Esophagus muscularis mucosa (tissue), 4 donors: ENCODE measurements at regions not wholly inside any gene's neighbourhood (a gene's known extent, or its start where the extent isn't known, plus 50 kb on each side); places are given as distances from the start of the nearest gene placed in this dataset.
"Not testable (repeated sequence)": the region's sequence is repeated elsewhere in the genome, so short reads cannot be mapped to it uniquely, and the experiment has no call there.

Source experiments
- CTCF ChIP-seq, 3 experiments: fragments of 200-600 bp in 2 of 3; fragments of 450-650 bp in 1 of 3; sonication (generic) in 2 of 3; IDR thresholded peaks; one replicate each; pipeline ENCODE4 v1.5.1; 2017 to 2019; ENCODE audit warnings: antibody characterized with exemption in 3 of 3, mild to moderate bottlenecking in 2 of 3, moderate library complexity in 1 of 3
- EP300 ChIP-seq: sonication (generic); formaldehyde crosslinking; IDR thresholded peaks from one replicate; pipeline ENCODE4 v1.6.1; 2017; ENCODE audit warnings: antibody characterized with exemption
- POLR2A ChIP-seq: fragments of 450-650 bp; IDR thresholded peaks from one replicate; pipeline ENCODE4 v1.6.1; 2017; ENCODE audit warnings: antibody characterized with exemption, moderate library complexity, mild to moderate bottlenecking, low read depth
- POLR2AphosphoS5 ChIP-seq, 2 donors: sonication (generic); formaldehyde crosslinking; IDR thresholded peaks; one replicate each; pipeline ENCODE4 v1.6.1; 2017; ENCODE audit warnings: antibody characterized with exemption in 2 of 2

GRCh38 chr5:93213111-93213794 lies 367.8 kb downstream of the NR2F1-AS1 start:
- TF ChIP-seq CTCF (IDR thresholded peaks at IDR 0.05); POLR2AphosphoS5 (IDR thresholded peaks at IDR 0.05); POLR2A; EP300: not testable (repeated sequence)
